CD14-positive monocyte (primary cell): ENCODE measurements at regions not wholly inside any gene's neighbourhood (a gene's known extent, or its start where the extent isn't known, plus 50 kb on each side); places are given as distances from the start of the nearest gene placed in this dataset.

ENCODE experiments used
- DNase-seq, 3 donors: peaks; one replicate each; pipeline ENCODE4 v3.0.0-alpha.2; 2011 to 2022
- H2AFZ ChIP-seq: 2 replicates; pipeline ENCODE4 v1.6.0; 2012; ENCODE audit warnings: mild to moderate bottlenecking, low read depth, low read length, inconsistent platforms; ENCODE audit not compliant: insufficient read depth, poor library complexity, severe bottlenecking
- H3K27ac ChIP-seq, 2 donors: 1 replicate in 1 of 2; 2 replicates in 1 of 2; pipeline ENCODE4 v1.5.1; 2012 to 2013; ENCODE audit warnings: low read length in 2 of 2, control low read depth in 1 of 2, inconsistent platforms in 1 of 2, low read depth in 1 of 2, mild to moderate bottlenecking in 1 of 2
- H3K27me3 ChIP-seq, 2 donors: one replicate each; pipeline versions ENCODE4 v1.6.0 to v1.6.1; 2011 to 2013; ENCODE audit warnings: low read length in 2 of 2; ENCODE audit not compliant: control insufficient read depth in 2 of 2, insufficient read depth in 2 of 2
- H3K36me3 ChIP-seq, 2 donors: replicated peaks in 1 of 2; 1 replicate in 1 of 2; 2 replicates in 1 of 2; pipeline versions ENCODE4 v1.5.1 to v1.6.1; 2012 to 2013; ENCODE audit warnings: low read length in 2 of 2, control low read depth in 1 of 2, inconsistent platforms in 1 of 2, mild to moderate bottlenecking in 1 of 2; ENCODE audit not compliant: insufficient read depth in 2 of 2, control insufficient read depth in 1 of 2
- H3K4me1 ChIP-seq, 2 donors: 1 replicate in 1 of 2; 2 replicates in 1 of 2; pipeline versions ENCODE4 v1.5.1 to v1.6.1; 2012 to 2013; ENCODE audit warnings: low read length in 2 of 2, control low read depth in 1 of 2, inconsistent platforms in 1 of 2, mild to moderate bottlenecking in 1 of 2, moderate library complexity in 1 of 2; ENCODE audit not compliant: insufficient read depth in 2 of 2, control insufficient read depth in 1 of 2
- H3K4me2 ChIP-seq: replicated peaks from 2 replicates; pipeline ENCODE3; 2012; ENCODE audit warnings: low read length, moderate library complexity, mild to moderate bottlenecking; ENCODE audit not compliant: poor library complexity, severe bottlenecking; ENCODE audit errors: extremely low read depth
- H3K4me3 ChIP-seq, 3 experiments: fragments of 200-600 bp in 1 of 3; sonication (generic) in 1 of 3; replicated peaks in 1 of 3; 1 replicate in 2 of 3; 2 replicates in 1 of 3; pipeline ENCODE4 v1.5.1; 2011 to 2013; ENCODE audit warnings: low read length in 3 of 3, mild to moderate bottlenecking in 3 of 3, control low read depth in 2 of 3, low read depth in 2 of 3, inconsistent platforms in 1 of 3, moderate library complexity in 1 of 3
- H3K79me2 ChIP-seq: 2 replicates; pipeline ENCODE4 v1.6.0; 2012; ENCODE audit warnings: mild to moderate bottlenecking, control low read depth, inconsistent platforms, low read length, moderate library complexity; ENCODE audit not compliant: insufficient read depth
- H3K9ac ChIP-seq: 2 replicates; pipeline ENCODE4 v1.6.0; 2017; ENCODE audit warnings: low read length, mild to moderate bottlenecking; ENCODE audit not compliant: insufficient read depth, poor library complexity, severe bottlenecking
- H3K9me3 ChIP-seq, 2 donors: replicated peaks in 1 of 2; 1 replicate in 1 of 2; 2 replicates in 1 of 2; pipeline versions ENCODE4 v1.5.1 to v1.6.1; 2012 to 2013; ENCODE audit warnings: low read length in 2 of 2, control low read depth in 1 of 2; ENCODE audit not compliant: control insufficient read depth in 1 of 2, insufficient read depth in 1 of 2
- H4K20me1 ChIP-seq: 2 replicates; pipeline ENCODE4 v1.6.0; 2012; ENCODE audit warnings: mild to moderate bottlenecking, low read length, control low read depth, moderate library complexity; ENCODE audit not compliant: insufficient read depth
- H3K27ac Mint-ChIP-seq, 7 donors: one replicate each; pipeline ENCODE4 v1.8.0; 2020; ENCODE audit warnings: mild to moderate bottlenecking in 7 of 7, mixed read lengths in 7 of 7, moderate library complexity in 6 of 7, inconsistent platforms in 2 of 7
- H3K27me3 Mint-ChIP-seq, 3 donors: one replicate each; pipeline ENCODE4 v1.8.0; 2021 to 2022; ENCODE audit warnings: low read depth in 3 of 3, mild to moderate bottlenecking in 3 of 3, mixed read lengths in 3 of 3, moderate library complexity in 3 of 3, inconsistent platforms in 1 of 3
- H3K36me3 Mint-ChIP-seq, 2 donors: one replicate each; pipeline ENCODE4 v1.8.0; 2020; ENCODE audit warnings: mixed read lengths in 2 of 2, inconsistent platforms in 1 of 2, mild to moderate bottlenecking in 1 of 2
- H3K4me1 Mint-ChIP-seq: one replicate; pipeline ENCODE4 v1.8.0; 2020; ENCODE audit warnings: mild to moderate bottlenecking, mixed read lengths
- H3K4me3 Mint-ChIP-seq, 2 donors: one replicate each; pipeline ENCODE4 v1.8.0; 2020; ENCODE audit warnings: mild to moderate bottlenecking in 2 of 2, mixed read lengths in 2 of 2, moderate library complexity in 1 of 2
- H3K9me3 Mint-ChIP-seq, 7 donors: one replicate each; pipeline ENCODE4 v1.8.0; 2020 to 2022; ENCODE audit warnings: mixed read lengths in 7 of 7, mild to moderate bottlenecking in 6 of 7, moderate library complexity in 6 of 7, inconsistent platforms in 2 of 7
- WGBS: methylation state at CpG from one replicate; pipeline ENCODE4 v1.1.5; 2013; ENCODE audit warnings: missing lambda C conversion rate; ENCODE audit not compliant: insufficient coverage; 5-methylcytosine and 5-hydroxymethylcytosine counted together
- intact Hi-C, 2 donors: fragments of 100-400 bp; cut with micrococcal nuclease; formaldehyde crosslinking; loops; one replicate each; pipeline versions ENCODE4 v1.15.0 to v1.15.1; 2023
- TF ChIP-seq, protein P1 (sequence below): fragments of 200-600 bp; IDR thresholded peaks from one replicate; pipeline ENCODE4 v1.8.0; 2022; ENCODE audit warnings: antibody characterized with exemption, mild to moderate bottlenecking

DNA sequence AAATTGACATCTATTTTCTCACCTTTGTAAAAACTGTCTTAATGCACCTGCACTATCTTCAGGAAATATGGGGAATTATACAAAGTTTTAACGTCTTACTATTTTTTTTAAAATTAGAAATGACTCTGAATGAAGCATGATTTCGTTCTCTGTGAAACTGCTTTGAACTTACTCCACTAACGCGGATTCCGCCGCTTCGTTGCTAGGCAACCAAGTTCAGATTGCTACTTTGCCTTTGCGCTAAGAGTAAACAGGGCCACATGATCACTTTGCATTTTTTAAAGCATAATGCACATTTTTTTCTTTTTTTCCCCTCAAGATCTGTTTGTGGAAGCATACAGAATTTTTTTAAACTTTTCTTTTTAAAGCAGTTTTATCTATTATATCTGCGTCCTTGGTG, 690.5 kb downstream of the BRINP3 start:
- H3K4me1 Mint-ChIP-seq = no peaks in the 10 kb centered on the region
- no peaks in the 10 kb centered on the region for H3K27me3 Mint-ChIP-seq
- no peak overlapping the region for H2AFZ ChIP-seq
- no peak overlapping the region for H3K4me2 ChIP-seq
- H3K4me1 ChIP-seq = no peaks in the 10 kb centered on the region
- H3K36me3 ChIP-seq = no peaks in the 10 kb centered on the region
- H3K27me3 ChIP-seq = no peaks in the 10 kb centered on the region
- H3K9me3 Mint-ChIP-seq = peaks cover 0 to 6% (median 1%) of the 10 kb centered on the region in 7 donors
- H3K36me3 Mint-ChIP-seq = no peaks in the 10 kb centered on the region
- no peaks in the 10 kb centered on the region for H4K20me1 ChIP-seq
- H3K4me3 Mint-ChIP-seq = no peak overlapping the region
- TF ChIP-seq, protein P1, sequence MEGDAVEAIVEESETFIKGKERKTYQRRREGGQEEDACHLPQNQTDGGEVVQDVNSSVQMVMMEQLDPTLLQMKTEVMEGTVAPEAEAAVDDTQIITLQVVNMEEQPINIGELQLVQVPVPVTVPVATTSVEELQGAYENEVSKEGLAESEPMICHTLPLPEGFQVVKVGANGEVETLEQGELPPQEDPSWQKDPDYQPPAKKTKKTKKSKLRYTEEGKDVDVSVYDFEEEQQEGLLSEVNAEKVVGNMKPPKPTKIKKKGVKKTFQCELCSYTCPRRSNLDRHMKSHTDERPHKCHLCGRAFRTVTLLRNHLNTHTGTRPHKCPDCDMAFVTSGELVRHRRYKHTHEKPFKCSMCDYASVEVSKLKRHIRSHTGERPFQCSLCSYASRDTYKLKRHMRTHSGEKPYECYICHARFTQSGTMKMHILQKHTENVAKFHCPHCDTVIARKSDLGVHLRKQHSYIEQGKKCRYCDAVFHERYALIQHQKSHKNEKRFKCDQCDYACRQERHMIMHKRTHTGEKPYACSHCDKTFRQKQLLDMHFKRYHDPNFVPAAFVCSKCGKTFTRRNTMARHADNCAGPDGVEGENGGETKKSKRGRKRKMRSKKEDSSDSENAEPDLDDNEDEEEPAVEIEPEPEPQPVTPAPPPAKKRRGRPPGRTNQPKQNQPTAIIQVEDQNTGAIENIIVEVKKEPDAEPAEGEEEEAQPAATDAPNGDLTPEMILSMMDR = no peak
- no peak overlapping the region for H3K4me3 ChIP-seq
- H3K79me2 ChIP-seq = no peaks in the 10 kb centered on the region
- H3K27ac ChIP-seq = no peak overlapping the region
- peaks cover 0 to 4% of the 10 kb centered on the region in 2 donors for H3K9me3 ChIP-seq
- H3K9ac ChIP-seq = no peak overlapping the region
- WGBS = 80% methylated on average over 4 of the region's 9 CpGs
- intact Hi-C loops = no loop called here
- no peak overlapping the region for H3K27ac Mint-ChIP-seq
- no peak for DNase-seq

DNA sequence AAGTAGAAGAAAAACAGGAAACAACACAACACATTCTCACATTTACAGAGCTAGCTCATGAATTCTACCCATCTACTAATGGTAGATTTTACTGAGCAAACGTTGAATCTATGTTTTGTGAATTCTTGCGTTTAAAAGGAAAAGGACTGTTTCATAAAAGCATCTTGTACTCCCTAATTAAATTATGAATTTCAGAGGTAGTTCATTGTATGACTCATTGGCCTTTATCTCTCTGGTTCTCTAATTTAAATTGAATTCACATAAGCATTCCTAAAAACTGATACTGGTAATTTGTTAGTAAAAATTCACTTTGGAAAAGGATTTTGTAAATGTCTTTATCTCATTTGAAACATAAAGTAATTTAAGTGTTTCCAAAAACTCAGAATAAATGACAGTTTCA, 687.3 kb downstream of the BRINP3 start:
- H3K4me3 Mint-ChIP-seq = no peak overlapping the region
- H3K27ac ChIP-seq = no peak overlapping the region
- intact Hi-C loops = no loop called here
- H4K20me1 ChIP-seq = no peaks in the 10 kb centered on the region
- no peaks in the 10 kb centered on the region for H3K27me3 ChIP-seq
- H3K27ac Mint-ChIP-seq = no peak overlapping the region
- DNase-seq = no peak
- no peak overlapping the region for H2AFZ ChIP-seq
- H3K27me3 Mint-ChIP-seq = no peaks in the 10 kb centered on the region
- H3K4me1 Mint-ChIP-seq = no peaks in the 10 kb centered on the region
- H3K36me3 Mint-ChIP-seq = no peaks in the 10 kb centered on the region
- no CpG with 5 or more reads among the region's 2 CpGs for WGBS
- TF ChIP-seq, protein P1 = no peak
- H3K4me3 ChIP-seq = no peak overlapping the region
- peaks cover 0 to 7% of the 10 kb centered on the region in 2 donors for H3K9me3 ChIP-seq
- peaks cover 0 to 6% (median 4%) of the 10 kb centered on the region in 7 donors for H3K9me3 Mint-ChIP-seq
- H3K4me2 ChIP-seq = no peak overlapping the region
- H3K9ac ChIP-seq = no peak overlapping the region
- H3K79me2 ChIP-seq = no peaks in the 10 kb centered on the region
- H3K36me3 ChIP-seq = no peaks in the 10 kb centered on the region
- H3K4me1 ChIP-seq = no peaks in the 10 kb centered on the region
